T-cell (primary cell): ENCODE measurements at regions not wholly inside any gene's neighbourhood (a gene's known extent, or its start where the extent isn't known, plus 50 kb on each side); places are given as distances from the start of the nearest gene placed in this dataset.

Experiments used
- ATAC-seq, 4 experiments: fragments of 200-7000 bp in 3 of 4; fragments of 150-1000 bp in 1 of 4; cut with Tn5 transposase; replicated peaks in 1 of 4; 1 replicate in 3 of 4; 2 replicates in 1 of 4; pipeline ENCODE4 v1.10.0; 2021; ENCODE audit warnings: moderate library complexity in 3 of 4, mild to moderate bottlenecking in 2 of 4, moderate number of reproducible peaks in 1 of 4
- CTCF ChIA-PET, 2 donors: fragments of 300-600 bp; sonication (Branson Sonifier 250); formaldehyde crosslinking; loops; one replicate each; lab custom pipeline; 2022; ENCODE audit warnings: antibody characterized with exemption in 2 of 2; lab: Charles Lee
- POLR2A ChIA-PET, 2 donors: fragments of 300-600 bp; sonication (Branson Sonifier 250); formaldehyde crosslinking; loops; one replicate each; lab custom pipeline; 2022; ENCODE audit warnings: antibody characterized with exemption in 2 of 2; lab: Charles Lee
- DNase-seq, 35 experiments: peaks; one replicate each; pipeline versions ENCODE4 v3.0.0 to v3.0.0-alpha.2; 2013 to 2023
- H3K27ac ChIP-seq: one replicate; pipeline ENCODE4 v1.5.1; 2013; ENCODE audit warnings: low read length
- H3K27me3 ChIP-seq, 2 experiments: replicated peaks in 1 of 2; 1 replicate in 1 of 2; 2 replicates in 1 of 2; pipeline versions ENCODE4 v1.6.1 to v1.7.0; 2013; ENCODE audit warnings: low read length in 1 of 2, mixed read lengths in 1 of 2; ENCODE audit not compliant: control insufficient read depth in 2 of 2, insufficient read depth in 2 of 2; ENCODE audit errors: extremely low read depth in 1 of 2
- H3K36me3 ChIP-seq, 2 donors: 1 replicate in 1 of 2; 2 replicates in 1 of 2; pipeline versions ENCODE4 v1.6.1 to v1.7.0; 2013; ENCODE audit warnings: low read length in 1 of 2; ENCODE audit not compliant: control insufficient read depth in 2 of 2, insufficient read depth in 1 of 2; ENCODE audit errors: extremely low read depth in 1 of 2
- H3K4me1 ChIP-seq, 2 experiments: 1 replicate in 1 of 2; 2 replicates in 1 of 2; pipeline versions ENCODE4 v1.6.1 to v1.7.0; 2013; ENCODE audit warnings: low read length in 2 of 2, mixed read lengths in 1 of 2; ENCODE audit not compliant: insufficient read depth in 2 of 2, control insufficient read depth in 1 of 2; ENCODE audit errors: extremely low read depth in 1 of 2
- H3K4me3 ChIP-seq, 2 donors: 1 replicate in 1 of 2; 2 replicates in 1 of 2; pipeline versions ENCODE4 v1.5.1 to v1.7.0; 2013; ENCODE audit warnings: mild to moderate bottlenecking in 2 of 2, low read length in 1 of 2, moderate library complexity in 1 of 2; ENCODE audit not compliant: control insufficient read depth in 1 of 2; ENCODE audit errors: extremely low read depth in 1 of 2
- H3K9me3 ChIP-seq: 2 replicates; pipeline ENCODE4 v1.7.0; 2013
- H3K27ac Mint-ChIP-seq, 2 donors: one replicate each; pipeline ENCODE4 v1.8.0; 2020 to 2021; ENCODE audit warnings: mild to moderate bottlenecking in 2 of 2, mixed read lengths in 2 of 2
- H3K27me3 Mint-ChIP-seq, 2 donors: one replicate each; pipeline ENCODE4 v1.8.0; 2021 to 2022; ENCODE audit warnings: mixed read lengths in 2 of 2
- H3K36me3 Mint-ChIP-seq: one replicate; pipeline ENCODE4 v1.8.0; 2021; ENCODE audit warnings: mixed read lengths
- H3K4me1 Mint-ChIP-seq, 3 donors: one replicate each; pipeline ENCODE4 v1.8.0; 2020 to 2022; ENCODE audit warnings: mixed read lengths in 3 of 3, mild to moderate bottlenecking in 1 of 3
- H3K4me3 Mint-ChIP-seq, 3 donors: one replicate each; pipeline ENCODE4 v1.8.0; 2020 to 2022; ENCODE audit warnings: mild to moderate bottlenecking in 3 of 3, mixed read lengths in 3 of 3, moderate library complexity in 3 of 3
- H3K9me3 Mint-ChIP-seq, 3 donors: one replicate each; pipeline ENCODE4 v1.8.0; 2020 to 2022; ENCODE audit warnings: mixed read lengths in 3 of 3
- WGBS: methylation state at CpG from one replicate; pipeline ENCODE4 v1.1.5; 2013; ENCODE audit warnings: missing lambda C conversion rate; ENCODE audit not compliant: insufficient coverage; 5-methylcytosine and 5-hydroxymethylcytosine counted together

DNA sequence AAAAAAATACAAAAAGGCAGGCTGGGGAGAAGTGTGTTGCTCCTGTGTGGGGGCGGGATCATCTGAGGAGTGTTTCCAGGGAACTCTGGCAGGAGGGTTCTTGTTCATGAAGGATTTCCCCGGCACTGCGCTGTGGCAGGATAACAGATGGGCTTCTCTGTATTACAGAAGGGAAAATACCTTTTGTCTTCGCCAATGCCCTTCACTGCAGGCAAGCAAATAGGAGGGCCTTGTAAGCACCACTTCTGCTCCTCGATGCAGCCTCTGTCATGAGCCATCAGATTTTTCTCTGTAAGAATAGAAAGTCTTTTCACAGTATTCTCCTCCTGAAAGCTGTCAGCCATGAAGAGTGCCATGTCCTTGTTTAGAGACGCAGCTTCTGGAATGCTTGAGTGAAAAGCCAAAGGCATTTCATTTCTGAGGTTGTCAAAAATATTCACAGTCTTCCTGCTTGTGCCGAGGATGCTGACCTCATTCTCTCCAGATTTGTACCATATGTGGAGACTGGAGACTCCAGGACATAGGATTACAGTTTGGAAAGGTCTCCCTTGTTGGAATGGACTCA is 294.0 kb downstream of the YTHDC2 start:
- DNase-seq (no peak), ATAC-seq (no peak)
- 69% methylated on average over 2 of the region's 7 CpGs for WGBS
- Histone ChIP-seq H3K36me3 (no peaks in the 10 kb centered on the region), H3K4me3 (no peak overlapping the region), H3K9me3 (no peaks in the 10 kb centered on the region), H3K4me1 (no peaks in the 10 kb centered on the region), H3K27me3 (no peaks in the 10 kb centered on the region), H3K27ac (no peak overlapping the region)
- Mint-ChIP-seq H3K4me1 (peaks cover 0 to 4% (median 0%) of the 10 kb centered on the region in 3 donors), H3K9me3 (peaks cover 9 to 11% (median 11%) of the 10 kb centered on the region in 3 donors), H3K27ac (no peak overlapping the region), H3K27me3 (peaks cover 1 to 3% of the 10 kb centered on the region in 2 donors), H3K4me3 (no peak overlapping the region), H3K36me3 (no peaks in the 10 kb centered on the region)
- POLR2A ChIA-PET: no interaction called here
- CTCF ChIA-PET: no interaction called here

- ChIA-PET POLR2A (no interaction called here), CTCF (no interaction called here)
- H3K9me3 ChIP-seq: no peaks in the 10 kb centered on the region
- ATAC-seq: no peak
- Mint-ChIP-seq H3K27me3 (peaks cover 1 to 3% of the 10 kb centered on the region in 2 donors), H3K27ac (no peak overlapping the region), H3K9me3 (peaks cover 7 to 9% (median 8%) of the 10 kb centered on the region in 3 donors), H3K4me3 (no peak overlapping the region), H3K36me3 (no peaks in the 10 kb centered on the region), H3K4me1 (peaks cover 0 to 4% (median 0%) of the 10 kb centered on the region in 3 donors)
- no peaks in the 10 kb centered on the region for H3K36me3 ChIP-seq
- no peak overlapping the region for H3K4me3 ChIP-seq
- no CpG with 5 or more reads among the region's 1 CpG for WGBS
- H3K4me1 ChIP-seq: no peaks in the 10 kb centered on the region
- no peak overlapping the region for H3K27ac ChIP-seq
- DNase-seq: no peak
- H3K27me3 ChIP-seq: no peaks in the 10 kb centered on the region
Observed at GRCh38 chr5:113808956-113809355, 295.5 kb downstream of the YTHDC2 start.

- Mint-ChIP-seq H3K27me3 (peaks cover 1 to 3% of the 10 kb centered on the region in 2 donors), H3K27ac (no peak overlapping the region), H3K4me3 (no peak overlapping the region), H3K4me1 (peaks cover 0 to 4% (median 0%) of the 10 kb centered on the region in 3 donors), H3K36me3 (no peaks in the 10 kb centered on the region), H3K9me3 (peaks cover 3 to 4% (median 4%) of the 10 kb centered on the region in 3 donors)
- WGBS: no CpG with 5 or more reads among the region's 2 CpGs
- no peak overlapping the region for H3K4me3 ChIP-seq
- H3K36me3 ChIP-seq: no peaks in the 10 kb centered on the region
- H3K4me1 ChIP-seq: no peaks in the 10 kb centered on the region
- H3K9me3 ChIP-seq: no peaks in the 10 kb centered on the region
- DNase-seq (no peak), ATAC-seq (no peak)
- POLR2A ChIA-PET: no interaction called here
- H3K27ac ChIP-seq: no peak overlapping the region
- CTCF ChIA-PET: no interaction called here
- no peaks in the 10 kb centered on the region for H3K27me3 ChIP-seq
Observed at GRCh38 chr5:113809626-113810025, 296.1 kb downstream of the YTHDC2 start.

GRCh38 chr5:113813466-113813865 is 300.0 kb downstream of the YTHDC2 start:
- Histone ChIP-seq H3K4me1 (no peaks in the 10 kb centered on the region), H3K27me3 (no peaks in the 10 kb centered on the region), H3K27ac (no peak overlapping the region), H3K4me3 (no peak overlapping the region), H3K9me3 (no peaks in the 10 kb centered on the region), H3K36me3 (no peaks in the 10 kb centered on the region)
- H3K36me3 Mint-ChIP-seq: no peaks in the 10 kb centered on the region
- DNase-seq (no peak), ATAC-seq (no peak)
- peaks cover 0 to 7% (median 4%) of the 10 kb centered on the region in 3 donors for H3K9me3 Mint-ChIP-seq
- no peak overlapping the region for H3K27ac Mint-ChIP-seq
- no peaks in the 10 kb centered on the region for H3K4me1 Mint-ChIP-seq
- CTCF ChIA-PET: interaction anchor here in 1 of 2 donors (0.6 kb wide), 1 partner anchor 120 kb away, joined by 11 read pairs; no protein-coding TSS in a partner anchor
- POLR2A ChIA-PET: no interaction called here
- no peak overlapping the region for H3K4me3 Mint-ChIP-seq
- peaks cover 1 to 3% of the 10 kb centered on the region in 2 donors for H3K27me3 Mint-ChIP-seq

DNA sequence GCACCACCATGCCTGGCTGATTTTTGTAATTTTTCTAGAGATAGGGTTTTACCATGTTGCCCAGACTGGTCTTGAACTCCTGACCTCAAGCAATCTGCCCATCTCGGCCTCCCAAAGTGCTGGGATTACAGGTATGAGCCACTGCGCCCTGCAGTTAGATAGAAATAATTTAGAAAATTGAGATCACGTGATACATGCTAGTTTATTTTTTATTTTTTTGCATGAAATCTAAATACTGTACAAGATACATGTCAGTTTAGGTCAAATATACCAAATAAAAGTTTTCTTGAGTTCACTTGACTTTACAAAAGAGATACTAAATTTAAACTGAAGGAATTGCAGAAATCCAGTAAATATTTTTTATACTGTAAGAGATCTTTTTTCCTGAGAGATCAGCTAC is 304.2 kb downstream of the YTHDC2 start:
- CTCF ChIA-PET: no interaction called here
- no peaks in the 10 kb centered on the region for H3K4me1 Mint-ChIP-seq
- H3K27me3 ChIP-seq: no peaks in the 10 kb centered on the region
- WGBS: no CpG with 5 or more reads among the region's 3 CpGs
- no peak overlapping the region for H3K4me3 Mint-ChIP-seq
- no peaks in the 10 kb centered on the region for H3K4me1 ChIP-seq
- ATAC-seq (no peak), DNase-seq (no peak)
- no peak overlapping the region for H3K27ac ChIP-seq
- no peak overlapping the region for H3K27ac Mint-ChIP-seq
- no peak overlapping the region for H3K4me3 ChIP-seq
- no peaks in the 10 kb centered on the region for H3K27me3 Mint-ChIP-seq
- peaks cover 3 to 5% (median 4%) of the 10 kb centered on the region in 3 donors for H3K9me3 Mint-ChIP-seq
- no peaks in the 10 kb centered on the region for H3K9me3 ChIP-seq
- POLR2A ChIA-PET: no interaction called here
- H3K36me3 ChIP-seq: no peaks in the 10 kb centered on the region
- H3K36me3 Mint-ChIP-seq: no peaks in the 10 kb centered on the region

DNA sequence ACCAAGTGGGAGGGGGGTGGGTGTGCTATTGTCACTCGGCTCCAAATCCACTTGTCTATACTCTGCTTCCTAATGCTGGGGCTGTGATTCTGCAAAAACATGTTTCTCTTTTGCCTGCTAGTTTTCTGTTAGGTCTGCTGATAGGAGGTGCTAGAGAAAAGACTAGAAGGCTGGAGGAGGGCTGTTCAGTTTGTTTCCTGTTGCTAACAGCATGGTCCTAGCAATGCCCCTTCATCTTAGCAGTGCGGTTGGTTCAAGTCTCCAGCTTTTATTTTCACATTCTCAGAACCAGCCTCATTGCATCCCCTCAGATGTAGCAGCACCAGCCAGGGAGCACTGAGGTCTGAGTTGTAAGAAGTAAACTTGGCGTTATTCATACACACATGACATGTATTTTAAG is 310.2 kb downstream of the YTHDC2 start:
- no CpG with 5 or more reads among the region's 3 CpGs for WGBS
- Histone ChIP-seq H3K4me1 (no peaks in the 10 kb centered on the region), H3K4me3 (no peak overlapping the region), H3K9me3 (no peaks in the 10 kb centered on the region), H3K27me3 (no peaks in the 10 kb centered on the region), H3K36me3 (no peaks in the 10 kb centered on the region), H3K27ac (no peak overlapping the region)
- no peak overlapping the region for H3K27ac Mint-ChIP-seq
- DNase-seq (no peak), ATAC-seq (no peak)
- no peak overlapping the region for H3K4me3 Mint-ChIP-seq
- H3K27me3 Mint-ChIP-seq: no peaks in the 10 kb centered on the region
- peaks cover 2 to 13% (median 13%) of the 10 kb centered on the region in 3 donors for H3K9me3 Mint-ChIP-seq
- ChIA-PET CTCF (interaction anchor here in 1 of 2 donors (0.6 kb wide), 1 partner anchor 1616 kb away, joined by 3 read pairs; no protein-coding TSS in a partner anchor), POLR2A (no interaction called here)
- H3K4me1 Mint-ChIP-seq: no peaks in the 10 kb centered on the region
- H3K36me3 Mint-ChIP-seq: no peaks in the 10 kb centered on the region

DNA sequence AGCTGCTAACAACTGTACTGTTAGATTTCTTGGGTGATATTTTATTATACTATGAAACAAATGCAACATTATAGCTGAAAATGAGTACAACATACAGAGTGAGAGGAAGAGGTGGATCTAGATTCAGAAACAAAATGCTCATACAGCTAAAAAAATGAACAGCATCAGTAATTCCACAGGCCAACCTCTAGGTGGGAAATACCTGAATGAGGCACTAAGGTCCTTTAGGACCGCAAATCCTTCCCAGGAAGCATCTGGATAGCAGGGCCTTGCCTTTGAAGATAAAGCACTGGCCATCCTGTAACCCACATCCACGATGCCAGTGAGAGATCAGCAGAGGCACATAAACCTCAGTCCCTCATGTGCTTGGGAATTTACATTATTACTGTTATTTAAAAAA is 310.8 kb downstream of the YTHDC2 start:
- no peak overlapping the region for H3K27ac Mint-ChIP-seq
- Histone ChIP-seq H3K27ac (no peak overlapping the region), H3K36me3 (no peaks in the 10 kb centered on the region), H3K4me3 (no peak overlapping the region), H3K27me3 (no peaks in the 10 kb centered on the region), H3K9me3 (no peaks in the 10 kb centered on the region), H3K4me1 (no peaks in the 10 kb centered on the region)
- DNase-seq: no peak
- H3K36me3 Mint-ChIP-seq: no peaks in the 10 kb centered on the region
- CTCF ChIA-PET: no interaction called here
- 71% methylated on average over 1 of the region's 2 CpGs for WGBS
- POLR2A ChIA-PET: no interaction called here
- H3K4me1 Mint-ChIP-seq: no peaks in the 10 kb centered on the region
- no peaks in the 10 kb centered on the region for H3K27me3 Mint-ChIP-seq
- H3K9me3 Mint-ChIP-seq: peaks cover 3 to 15% (median 10%) of the 10 kb centered on the region in 3 donors
- ATAC-seq: no peak
- no peak overlapping the region for H3K4me3 Mint-ChIP-seq
